H1 (cell line): ENCODE measurements at regions not wholly inside any gene's neighbourhood (a gene's known extent, or its start where the extent isn't known, plus 50 kb on each side); places are given as distances from the start of the nearest gene placed in this dataset.

Experiments used
- CTCF ChIA-PET: fragments of 300-600 bp; sonication (Branson Sonifier 250); formaldehyde crosslinking; loops from one replicate; lab custom pipeline; 2021; ENCODE audit not compliant: partially characterized antibody; lab: Charles Lee
- POLR2A ChIA-PET: fragments of 300-600 bp; sonication (Branson Sonifier 250); formaldehyde crosslinking; loops from one replicate; lab custom pipeline; 2021; ENCODE audit warnings: inconsistent platforms; ENCODE audit not compliant: partially characterized antibody; lab: Charles Lee
- DNase-seq, 2 experiments: peaks; one replicate each; pipeline versions ENCODE4 v3.0.0 to v3.0.0-alpha.2; 2010 to 2022; ENCODE audit warnings: low spot score in 2 of 2, low read depth in 1 of 2, mixed read lengths in 1 of 2
- FAIRE-seq: peaks from 2 replicates; lab custom pipeline; 2011; peaks lifted over from hg19 to GRCh38; lab: Jason Lieb, UNC
- H2AFZ ChIP-seq: 2 replicates; pipeline ENCODE4 v1.8.1; 2012; ENCODE audit warnings: low read length, inconsistent platforms
- H2AK5ac ChIP-seq: 2 replicates; pipeline ENCODE4 v1.6.1; 2013; ENCODE audit warnings: low read depth, low read length
- H2BK120ac ChIP-seq: replicated peaks from 2 replicates; pipeline ENCODE3; 2013; ENCODE audit warnings: low read depth, low read length, inconsistent platforms
- H2BK12ac ChIP-seq: 2 replicates; pipeline ENCODE4 v1.6.1; 2013; ENCODE audit warnings: low read depth, low read length
- H2BK15ac ChIP-seq: 2 replicates; pipeline ENCODE4 v1.6.1; 2013; ENCODE audit warnings: low read length
- H2BK20ac ChIP-seq: 2 replicates; pipeline ENCODE4 v1.6.1; 2013; ENCODE audit warnings: low read length
- H2BK5ac ChIP-seq: 2 replicates; pipeline ENCODE4 v1.6.1; 2013; ENCODE audit warnings: low read depth, low read length
- H3K14ac ChIP-seq: 2 replicates; pipeline ENCODE4 v1.6.1; 2013; ENCODE audit warnings: inconsistent platforms; ENCODE audit not compliant: insufficient read length
- H3K18ac ChIP-seq: 2 replicates; pipeline ENCODE4 v1.6.1; 2013; ENCODE audit warnings: low read length; ENCODE audit errors: extremely low read depth
- H3K23ac ChIP-seq: 2 replicates; pipeline ENCODE4 v1.6.1; 2013; ENCODE audit warnings: inconsistent platforms; ENCODE audit not compliant: insufficient read length
- H3K23me2 ChIP-seq: 2 replicates; pipeline ENCODE4 v1.6.1; 2013; ENCODE audit warnings: low read depth, low read length
- H3K27ac ChIP-seq: 2 replicates; pipeline ENCODE4 v1.6.1; 2011; ENCODE audit warnings: low read depth, low read length, inconsistent platforms
- H3K27me3 ChIP-seq, 4 experiments: replicated peaks in 1 of 4; 1 replicate in 1 of 4; 2 replicates in 3 of 4; pipeline versions ENCODE4 v1.6.1 to v1.8.1; 2011 to 2013; ENCODE audit warnings: low read length in 3 of 4, mild to moderate bottlenecking in 3 of 4, inconsistent platforms in 2 of 4, mixed read lengths in 2 of 4, moderate library complexity in 1 of 4; ENCODE audit not compliant: control insufficient read depth in 3 of 4, insufficient read depth in 3 of 4; ENCODE audit errors: extremely low read depth in 1 of 4
- H3K36me3 ChIP-seq, 4 experiments: 2 replicates each; pipeline versions ENCODE4 v1.6.1 to v1.8.1; 2011 to 2013; ENCODE audit warnings: mild to moderate bottlenecking in 4 of 4, low read length in 3 of 4, moderate library complexity in 2 of 4, control low read depth in 1 of 4, inconsistent platforms in 1 of 4; ENCODE audit not compliant: insufficient read depth in 4 of 4, control insufficient read depth in 2 of 4
- H3K4ac ChIP-seq: replicated peaks from 2 replicates; pipeline ENCODE3; 2013; ENCODE audit warnings: low read length, low read depth, mixed read lengths, inconsistent platforms; ENCODE audit not compliant: insufficient read length
- H3K4me1 ChIP-seq, 4 experiments: replicated peaks in 1 of 4; 1 replicate in 1 of 4; 2 replicates in 3 of 4; pipeline versions ENCODE4 v1.6.1 to v1.8.1; 2011 to 2013; ENCODE audit warnings: low read length in 3 of 4, inconsistent platforms in 2 of 4, mixed read lengths in 1 of 4; ENCODE audit not compliant: insufficient read depth in 4 of 4, control insufficient read depth in 3 of 4
- H3K4me2 ChIP-seq, 2 experiments: 2 replicates each; pipeline versions ENCODE4 v1.6.1 to v1.8.1; 2011 to 2013; ENCODE audit warnings: low read depth in 2 of 2, low read length in 2 of 2, control low read depth in 1 of 2, inconsistent platforms in 1 of 2, mild to moderate bottlenecking in 1 of 2; ENCODE audit not compliant: insufficient read depth in 1 of 2
- H3K4me3 ChIP-seq, 4 experiments: fragments of 200-600, 300-600 bp in 1 of 4; sonication (generic), shearing (Covaris generic), sonication (Bioruptor Twin) in 1 of 4; 2 replicates each; pipeline versions ENCODE4 v1.5.1 to v1.8.1; 2011 to 2016; ENCODE audit warnings: low read length in 4 of 4, low read depth in 3 of 4, control low read depth in 2 of 4, inconsistent platforms in 2 of 4, mild to moderate bottlenecking in 2 of 4, mixed read lengths in 1 of 4, moderate library complexity in 1 of 4; ENCODE audit not compliant: insufficient read depth in 2 of 4; ENCODE audit errors: extremely low read depth in 1 of 4
- H3K56ac ChIP-seq: replicated peaks from 2 replicates; pipeline ENCODE3; 2013; ENCODE audit warnings: low read depth, mild to moderate bottlenecking, mixed read lengths, low read length, inconsistent platforms; ENCODE audit not compliant: insufficient read length
- H3K79me1 ChIP-seq: 2 replicates; pipeline ENCODE4 v1.6.1; 2013; ENCODE audit warnings: low read depth, low read length, control low read depth
- H3K79me2 ChIP-seq, 2 experiments: 2 replicates each; pipeline versions ENCODE4 v1.6.1 to v1.8.1; 2012 to 2013; ENCODE audit warnings: low read length in 2 of 2, mild to moderate bottlenecking in 2 of 2, inconsistent platforms in 1 of 2; ENCODE audit not compliant: insufficient read depth in 2 of 2, control insufficient read depth in 1 of 2
- H3K9ac ChIP-seq, 4 experiments: replicated peaks in 1 of 4; 1 replicate in 1 of 4; 2 replicates in 3 of 4; pipeline versions ENCODE4 v1.6.1 to v1.8.1; 2011 to 2013; ENCODE audit warnings: low read depth in 3 of 4, low read length in 3 of 4, control low read depth in 2 of 4, mild to moderate bottlenecking in 2 of 4, moderate library complexity in 2 of 4, inconsistent platforms in 1 of 4; ENCODE audit errors: extremely low read depth in 1 of 4
- H3K9me3 ChIP-seq, 2 experiments: 2 replicates each; pipeline versions ENCODE4 v1.6.1 to v1.8.1; 2012 to 2013; ENCODE audit warnings: mild to moderate bottlenecking in 2 of 2, moderate library complexity in 2 of 2, control low read depth in 1 of 2, inconsistent platforms in 1 of 2, low read depth in 1 of 2, low read length in 1 of 2, mixed read lengths in 1 of 2; ENCODE audit not compliant: insufficient read depth in 2 of 2
- H4K20me1 ChIP-seq, 2 experiments: replicated peaks in 1 of 2; 2 replicates each; pipeline versions ENCODE3 to v1.8.1; 2011 to 2013; ENCODE audit warnings: inconsistent platforms in 2 of 2, low read length in 2 of 2, mild to moderate bottlenecking in 1 of 2; ENCODE audit not compliant: insufficient read depth in 2 of 2, control insufficient read depth in 1 of 2
- H4K5ac ChIP-seq: 2 replicates; pipeline ENCODE4 v1.6.1; 2013; ENCODE audit warnings: low read length, low read depth, mixed read lengths, inconsistent platforms; ENCODE audit not compliant: insufficient read length
- H4K8ac ChIP-seq: 2 replicates; pipeline ENCODE4 v1.8.0; 2013; ENCODE audit warnings: mild to moderate bottlenecking, moderate library complexity, low read length, inconsistent platforms; ENCODE audit not compliant: insufficient read depth; ENCODE audit errors: extremely low read depth
- H4K91ac ChIP-seq: replicated peaks from 2 replicates; pipeline ENCODE3; 2013; ENCODE audit warnings: low read length, mixed read lengths, inconsistent platforms; ENCODE audit not compliant: insufficient read length
- CHD1 ChIP-seq: IDR thresholded peaks from 2 replicates; pipeline ENCODE4 v1.6.1; 2012; ENCODE audit warnings: low read depth, low read length, improper control_type of control experiment
- CHD2 ChIP-seq: IDR thresholded peaks from 2 replicates; pipeline ENCODE4 v1.6.1; 2012; ENCODE audit warnings: low read length, improper control_type of control experiment
- CTBP2 ChIP-seq: IDR thresholded peaks from 2 replicates; pipeline ENCODE4 v1.7.0; 2011; ENCODE audit warnings: borderline replicate concordance, mild to moderate bottlenecking, moderate library complexity, mixed read lengths, low read length; ENCODE audit not compliant: insufficient read depth, insufficient read length
- HDAC6 ChIP-seq: IDR thresholded peaks from one replicate; pipeline ENCODE4 v1.7.1; 2012; ENCODE audit warnings: low read depth, mild to moderate bottlenecking, inconsistent platforms, low read length, moderate library complexity
- POLR2AphosphoS5 ChIP-seq: IDR thresholded peaks from 2 replicates; pipeline ENCODE4 v1.6.1; 2011; ENCODE audit warnings: low read depth, low read length
- SP4 ChIP-seq: IDR thresholded peaks from 2 replicates; pipeline ENCODE4 v1.6.1; 2012; ENCODE audit warnings: low read length, inconsistent platforms
- TAF1 ChIP-seq: IDR thresholded peaks from 2 replicates; pipeline ENCODE4 v1.6.1; 2011; ENCODE audit warnings: mild to moderate bottlenecking, low read depth, low read length
- TBP ChIP-seq: IDR thresholded peaks from 2 replicates; pipeline ENCODE4 v1.6.1; 2011; ENCODE audit warnings: low read depth, low read length, improper control_type of control experiment
- WGBS, 2 experiments: shearing (Covaris generic) in 1 of 2; methylation state at CpG; one replicate each; pipeline versions ENCODE4 v1.1.6 to v1.1.7; 2013 to 2015; ENCODE audit warnings: low lambda C conversion rate in 2 of 2, mixed read lengths in 2 of 2, inconsistent platforms in 1 of 2, low coverage in 1 of 2, missing lambda C conversion rate in 1 of 2; ENCODE audit not compliant: insufficient replicate concordance in 2 of 2, insufficient coverage in 1 of 2, insufficient read length in 1 of 2; ENCODE audit errors: extremely low coverage in 1 of 2, missing lambda C conversion rate in 1 of 2; 5-methylcytosine and 5-hydroxymethylcytosine counted together
- TF ChIP-seq, protein P1 (sequence below): IDR thresholded peaks from 2 replicates; pipeline ENCODE4 v1.6.1; 2012; ENCODE audit warnings: inconsistent platforms
- TF ChIP-seq, protein P2 (sequence below): IDR thresholded peaks from 2 replicates; pipeline ENCODE4 v1.6.1; 2011; ENCODE audit warnings: low read length, improper control_type of control experiment
- TF ChIP-seq, protein P3 (sequence below): IDR thresholded peaks from 2 replicates; pipeline ENCODE4 v1.6.1; 2011; ENCODE audit warnings: low read depth, mild to moderate bottlenecking, low read length; ENCODE audit not compliant: insufficient read depth

DNA sequence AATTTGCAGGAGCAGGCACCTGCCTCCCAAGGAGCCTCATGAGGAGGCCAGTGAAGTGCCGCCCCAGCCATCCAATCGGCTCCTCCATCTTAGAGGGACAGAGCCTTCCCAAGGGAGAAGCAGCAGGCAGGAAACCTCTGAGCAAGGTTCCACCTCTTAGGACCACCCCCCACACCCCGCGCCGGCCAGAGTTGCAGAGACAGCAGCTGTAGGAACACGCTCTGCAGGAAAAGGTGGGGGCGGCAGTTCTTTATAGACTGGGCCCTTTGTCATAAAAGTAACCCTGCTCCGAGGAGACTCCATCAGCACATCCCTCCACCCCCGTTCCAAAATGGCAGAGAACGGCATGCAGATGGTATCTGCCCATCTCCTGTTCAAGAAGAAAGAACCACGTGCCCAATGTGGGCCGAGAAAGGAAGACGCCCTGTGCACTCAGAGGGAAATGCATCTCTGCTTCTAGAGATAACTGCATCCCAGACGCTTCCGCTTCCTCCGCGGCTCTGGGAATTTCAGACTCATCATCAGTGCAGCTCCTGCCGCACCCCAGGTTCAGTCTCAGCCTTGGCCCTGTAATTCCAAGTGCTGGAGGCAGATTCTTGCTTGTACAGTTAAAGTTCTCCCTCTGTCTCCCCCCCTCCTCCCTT lies 98.5 kb downstream of the SPATA19 start:
- no peaks in the 10 kb centered on the region for H3K79me1 ChIP-seq
- no peak overlapping the region for H3K4me2 ChIP-seq
- H3K36me3 ChIP-seq: no peaks in the 10 kb centered on the region
- H4K20me1 ChIP-seq: no peaks in the 10 kb centered on the region
- DNase-seq (no peak), FAIRE-seq (no peak)
- no peak overlapping the region for H3K27ac ChIP-seq
- H2BK15ac ChIP-seq: no peak overlapping the region
- no peak overlapping the region for H2AFZ ChIP-seq
- H2BK12ac ChIP-seq: no peak overlapping the region
- H2BK120ac ChIP-seq: no peak overlapping the region
- ChIA-PET CTCF (interaction anchor here (1.5 kb wide), 1 partner anchor 170 kb away, joined by 4 read pairs; no protein-coding TSS in a partner anchor), POLR2A (interaction anchor here (1.1 kb wide), 1 partner anchor 120 kb away, joined by 3 read pairs; no protein-coding TSS in a partner anchor)
- no peak overlapping the region for H3K4me3 ChIP-seq
- no peak overlapping the region for H3K4ac ChIP-seq
- H3K14ac ChIP-seq: no peak overlapping the region
- H3K18ac ChIP-seq: no peak overlapping the region
- H3K9me3 ChIP-seq: peaks cover 0 to 2% of the 10 kb centered on the region in 2 experiments; a peak in 1 of 4 replicates
- no peaks in the 10 kb centered on the region; the same call in 1 of the 2 replicates for H3K23me2 ChIP-seq
- H4K8ac ChIP-seq: peak overlapping the region; percentile 28; the same call in 1 of the 2 replicates
- no peak overlapping the region for H2BK5ac ChIP-seq
- H3K23ac ChIP-seq: no peak overlapping the region
- no peak overlapping the region for H3K56ac ChIP-seq
- H2BK20ac ChIP-seq: no peak overlapping the region
- no peak overlapping the region for H4K5ac ChIP-seq
- H4K91ac ChIP-seq: no peak overlapping the region
- WGBS, 2 experiments: 91% methylated on average over 18 of the region's 18 CpGs; no CpG with 5 or more reads in 1 of the 2 experiments
- no peak overlapping the region for H3K9ac ChIP-seq
- peaks cover 0 to 5% (median 0%) of the 10 kb centered on the region in 4 experiments; a peak in 2 of 7 replicates for H3K4me1 ChIP-seq
- H2AK5ac ChIP-seq: no peak overlapping the region
- no peaks in the 10 kb centered on the region for H3K79me2 ChIP-seq
- H3K27me3 ChIP-seq: no peaks in the 10 kb centered on the region
- TF ChIP-seq TAF1 (no peak), SP4 (no peak), CHD2 (no peak), POLR2AphosphoS5 (no peak), CTBP2 (no peak), TBP (no peak), HDAC6 (no peak), CHD1 (no peak)
- TF ChIP-seq, protein P1, sequence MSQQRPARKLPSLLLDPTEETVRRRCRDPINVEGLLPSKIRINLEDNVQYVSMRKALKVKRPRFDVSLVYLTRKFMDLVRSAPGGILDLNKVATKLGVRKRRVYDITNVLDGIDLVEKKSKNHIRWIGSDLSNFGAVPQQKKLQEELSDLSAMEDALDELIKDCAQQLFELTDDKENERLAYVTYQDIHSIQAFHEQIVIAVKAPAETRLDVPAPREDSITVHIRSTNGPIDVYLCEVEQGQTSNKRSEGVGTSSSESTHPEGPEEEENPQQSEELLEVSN: no peak
- TF ChIP-seq, protein P2, sequence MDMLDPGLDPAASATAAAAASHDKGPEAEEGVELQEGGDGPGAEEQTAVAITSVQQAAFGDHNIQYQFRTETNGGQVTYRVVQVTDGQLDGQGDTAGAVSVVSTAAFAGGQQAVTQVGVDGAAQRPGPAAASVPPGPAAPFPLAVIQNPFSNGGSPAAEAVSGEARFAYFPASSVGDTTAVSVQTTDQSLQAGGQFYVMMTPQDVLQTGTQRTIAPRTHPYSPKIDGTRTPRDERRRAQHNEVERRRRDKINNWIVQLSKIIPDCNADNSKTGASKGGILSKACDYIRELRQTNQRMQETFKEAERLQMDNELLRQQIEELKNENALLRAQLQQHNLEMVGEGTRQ: no peak
- TF ChIP-seq, protein P3, sequence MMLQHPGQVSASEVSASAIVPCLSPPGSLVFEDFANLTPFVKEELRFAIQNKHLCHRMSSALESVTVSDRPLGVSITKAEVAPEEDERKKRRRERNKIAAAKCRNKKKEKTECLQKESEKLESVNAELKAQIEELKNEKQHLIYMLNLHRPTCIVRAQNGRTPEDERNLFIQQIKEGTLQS: no peak
